GM21619 (cell line): ENCODE measurements at regions not wholly inside any gene's neighbourhood (a gene's known extent, or its start where the extent isn't known, plus 50 kb on each side); places are given as distances from the start of the nearest gene placed in this dataset.
"Not testable (repeated sequence)": the region's sequence is repeated elsewhere in the genome, so short reads cannot be mapped to it uniquely, and the experiment has no call there.

ENCODE experiments used
- ATAC-seq: cut with Tn5 transposase; IDR thresholded peaks from one replicate; pipeline ENCODE4 v1.9.1; 2021; ENCODE audit not compliant: unreplicated experiment

GRCh38 chr2:59399126-59399525, 1154.3 kb downstream of the BCL11A start:
- no peak for ATAC-seq

- no peak for ATAC-seq
These were observed 1155.4 kb downstream of the BCL11A start for GRCh38 chr2:59398081-59398480.

GRCh38 chr2:59395119-59395518, 1154.0 kb upstream of the FANCL start:
- ATAC-seq: no peak

- ATAC-seq: no peak
These were observed 1150.8 kb upstream of the FANCL start for GRCh38 chr2:59391896-59392295.

- ATAC-seq: no peak
These were observed 1149.5 kb upstream of the FANCL start for GRCh38 chr2:59390581-59390980.

GRCh38 chr2:59389240-59389639, 1148.1 kb upstream of the FANCL start:
- ATAC-seq: no peak

- no peak for ATAC-seq
These were observed 1144.8 kb upstream of the FANCL start for GRCh38 chr2:59385971-59386370.

GRCh38 chr2:59383473-59383872, 1142.3 kb upstream of the FANCL start:
- ATAC-seq: no peak

- no peak for ATAC-seq
These were observed 1137.0 kb upstream of the FANCL start for GRCh38 chr2:59378127-59378526.

GRCh38 chr2:59366288-59366687, 1125.2 kb upstream of the FANCL start:
- no peak for ATAC-seq

GRCh38 chr2:59354498-59354897, 1113.4 kb upstream of the FANCL start:
- no peak for ATAC-seq

GRCh38 chr2:59353306-59353921, 1112.3 kb upstream of the FANCL start:
- no peak for ATAC-seq

- ATAC-seq: no peak
These were observed 1101.0 kb upstream of the FANCL start for GRCh38 chr2:59342166-59342565.

GRCh38 chr2:59339837-59340207, 1098.7 kb upstream of the FANCL start:
- ATAC-seq: no peak

GRCh38 chr2:59339121-59339836, 1098.2 kb upstream of the FANCL start:
- no peak for ATAC-seq

GRCh38 chr2:59333007-59333406, 1091.9 kb upstream of the FANCL start:
- no peak for ATAC-seq

- not testable (repeated sequence) for ATAC-seq
These were observed 1085.6 kb upstream of the FANCL start for GRCh38 chr2:59326581-59327365.

- no peak for ATAC-seq
These were observed 1081.7 kb upstream of the FANCL start for GRCh38 chr2:59322870-59323269.

- no peak for ATAC-seq
These were observed 1080.9 kb upstream of the FANCL start for GRCh38 chr2:59322005-59322404.

GRCh38 chr2:59314031-59314766, 1073.1 kb upstream of the FANCL start:
- ATAC-seq: no peak
